ENCODE measurements at regions not wholly inside any gene's neighbourhood (a gene's known extent, or its start where the extent isn't known, plus 50 kb on each side); places are given as distances from the start of the nearest gene placed in this dataset.

DNA sequence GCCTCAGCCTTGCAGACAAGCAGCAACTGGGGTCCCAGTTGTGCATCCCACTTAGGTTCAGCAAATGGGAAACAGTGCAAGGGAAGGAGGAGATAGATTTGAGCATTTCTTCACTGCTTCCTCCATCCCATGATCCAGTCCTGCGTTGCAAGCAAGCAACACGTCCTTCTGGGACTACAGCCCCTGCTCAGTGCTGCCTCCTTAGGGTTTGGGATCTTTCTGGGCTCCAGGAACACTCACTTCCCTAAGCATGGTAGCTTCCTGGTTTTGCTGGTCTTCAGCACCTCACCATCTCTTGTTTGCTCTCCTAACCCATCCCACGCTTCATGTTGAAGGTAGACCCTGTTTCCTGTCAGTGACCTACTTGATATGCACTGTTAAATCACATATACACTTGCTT lies 444.7 kb downstream of the MED10 start:
- DNase-seq (ENCODE audit: low read depth), result no peak
- TF ChIP-seq MYC (IDR thresholded peaks at IDR 0.05; ENCODE audit: low read depth, low read length) (no peak), MAX (IDR thresholded peaks at IDR 0.05; ENCODE audit: low read depth, low read length) (no peak), POLR2A (IDR thresholded peaks at IDR 0.05; ENCODE audit: extremely low read depth, insufficient read length) (no peak)
- TF ChIP-seq, protein P1, sequence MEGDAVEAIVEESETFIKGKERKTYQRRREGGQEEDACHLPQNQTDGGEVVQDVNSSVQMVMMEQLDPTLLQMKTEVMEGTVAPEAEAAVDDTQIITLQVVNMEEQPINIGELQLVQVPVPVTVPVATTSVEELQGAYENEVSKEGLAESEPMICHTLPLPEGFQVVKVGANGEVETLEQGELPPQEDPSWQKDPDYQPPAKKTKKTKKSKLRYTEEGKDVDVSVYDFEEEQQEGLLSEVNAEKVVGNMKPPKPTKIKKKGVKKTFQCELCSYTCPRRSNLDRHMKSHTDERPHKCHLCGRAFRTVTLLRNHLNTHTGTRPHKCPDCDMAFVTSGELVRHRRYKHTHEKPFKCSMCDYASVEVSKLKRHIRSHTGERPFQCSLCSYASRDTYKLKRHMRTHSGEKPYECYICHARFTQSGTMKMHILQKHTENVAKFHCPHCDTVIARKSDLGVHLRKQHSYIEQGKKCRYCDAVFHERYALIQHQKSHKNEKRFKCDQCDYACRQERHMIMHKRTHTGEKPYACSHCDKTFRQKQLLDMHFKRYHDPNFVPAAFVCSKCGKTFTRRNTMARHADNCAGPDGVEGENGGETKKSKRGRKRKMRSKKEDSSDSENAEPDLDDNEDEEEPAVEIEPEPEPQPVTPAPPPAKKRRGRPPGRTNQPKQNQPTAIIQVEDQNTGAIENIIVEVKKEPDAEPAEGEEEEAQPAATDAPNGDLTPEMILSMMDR (IDR thresholded peaks at IDR 0.05; ENCODE audit: low read depth, low read length), result no peak
- H3K4me3 ChIP-seq (ENCODE audit: low read depth, low read length), result no peak overlapping the region

DNA sequence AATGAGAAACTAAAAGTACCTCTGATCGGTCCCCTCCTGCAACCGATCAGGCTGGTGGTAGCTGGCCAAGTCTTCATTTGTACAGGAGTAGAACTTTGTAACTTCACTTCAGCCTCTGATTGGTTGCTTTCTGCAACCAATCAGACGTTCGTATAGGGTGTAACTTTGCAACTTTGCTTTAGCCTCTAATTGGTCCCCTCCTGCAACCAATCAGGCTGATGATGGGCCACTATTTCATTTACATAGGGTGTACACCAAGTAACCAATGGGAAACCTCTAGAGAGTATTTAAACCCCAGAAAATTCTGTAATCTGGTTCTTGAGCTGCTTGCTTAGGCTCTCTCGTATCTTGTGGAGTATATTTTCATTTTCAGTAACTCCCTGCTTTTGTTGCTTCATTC lies 445.5 kb downstream of the MED10 start:
- H3K4me3 ChIP-seq (ENCODE audit: low read depth, low read length), result no peak overlapping the region
- TF ChIP-seq MYC (IDR thresholded peaks at IDR 0.05; ENCODE audit: low read depth, low read length) (no peak), POLR2A (IDR thresholded peaks at IDR 0.05; ENCODE audit: extremely low read depth, insufficient read length) (no peak), MAX (IDR thresholded peaks at IDR 0.05; ENCODE audit: low read depth, low read length) (no peak)
- TF ChIP-seq, protein P1 (IDR thresholded peaks at IDR 0.05; ENCODE audit: low read depth, low read length), result no peak
- DNase-seq (ENCODE audit: low read depth), result no peak

DNA sequence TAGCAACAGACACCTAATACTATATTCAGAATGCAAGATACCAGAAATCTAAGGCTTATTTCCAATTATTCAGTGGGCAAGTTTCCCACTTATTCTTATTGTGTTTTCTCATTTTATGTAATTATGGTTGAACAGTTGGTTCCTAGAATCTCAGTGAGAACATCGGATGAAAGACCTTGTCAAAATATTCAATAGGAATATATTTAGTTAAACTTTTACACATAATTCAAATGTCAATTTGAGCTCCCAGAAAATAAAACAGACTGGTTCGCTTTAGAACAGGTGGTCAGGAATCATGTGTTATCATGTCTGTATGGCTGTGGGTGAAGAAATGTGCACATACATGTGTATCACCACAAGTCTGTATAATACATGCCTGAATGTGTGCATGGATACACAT lies 447.8 kb downstream of the MED10 start:
- H3K4me3 ChIP-seq (ENCODE audit: low read depth, low read length), result no peak overlapping the region
- TF ChIP-seq, protein P1 (IDR thresholded peaks at IDR 0.05; ENCODE audit: low read depth, low read length), result no peak
- TF ChIP-seq POLR2A (IDR thresholded peaks at IDR 0.05; ENCODE audit: extremely low read depth, insufficient read length) (no peak), MYC (IDR thresholded peaks at IDR 0.05; ENCODE audit: low read depth, low read length) (no peak), MAX (IDR thresholded peaks at IDR 0.05; ENCODE audit: low read depth, low read length) (no peak)
- DNase-seq (ENCODE audit: low read depth), result no peak

DNA sequence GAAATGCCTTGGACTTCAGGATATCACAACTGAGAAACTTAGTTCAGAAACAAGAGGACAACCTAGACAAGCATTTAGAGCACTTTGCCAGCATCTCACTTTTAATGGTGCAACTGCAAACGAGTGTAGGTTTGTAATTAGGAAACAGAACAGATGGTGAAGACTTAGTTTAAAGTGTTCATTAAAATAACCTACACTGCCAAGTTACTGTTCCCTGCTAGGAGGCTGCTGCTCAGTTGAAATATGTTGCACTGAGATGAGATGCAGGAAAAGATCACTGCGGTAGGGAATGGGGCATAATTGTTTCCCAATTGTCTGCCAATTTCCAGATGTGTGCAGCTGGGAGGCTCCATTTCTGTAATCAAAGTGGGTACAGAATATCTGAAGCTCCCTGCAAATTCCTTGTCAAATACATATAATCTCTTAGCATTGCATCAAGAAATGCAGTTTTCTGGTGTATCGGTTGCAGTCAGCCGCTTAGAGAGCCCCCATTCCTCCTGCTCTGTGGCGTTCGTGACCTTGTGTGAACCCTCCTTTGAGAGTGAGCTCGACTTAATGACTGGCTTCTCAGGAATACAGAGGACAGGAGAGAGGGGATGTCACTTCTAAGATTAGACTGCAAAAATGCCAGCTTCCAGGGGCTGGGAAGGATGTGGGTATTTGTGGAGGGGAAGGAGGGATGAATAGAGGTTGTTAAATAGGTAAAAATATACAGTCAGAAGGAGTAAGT lies 448.9 kb downstream of the MED10 start:
- no peak for DNase-seq (ENCODE audit: low read depth)
- no peak for TF ChIP-seq MYC (IDR thresholded peaks at IDR 0.05; ENCODE audit: low read depth, low read length)
- TF ChIP-seq, protein P1 (IDR thresholded peaks at IDR 0.05; ENCODE audit: low read depth, low read length), result no peak
- no peak for TF ChIP-seq MAX (IDR thresholded peaks at IDR 0.05; ENCODE audit: low read depth, low read length)
- no peak for TF ChIP-seq POLR2A (IDR thresholded peaks at IDR 0.05; ENCODE audit: extremely low read depth, insufficient read length)
- H3K4me3 ChIP-seq (ENCODE audit: low read depth, low read length), result no peak overlapping the region

GRCh38 chr5:5925191-5925590 lies 453.2 kb downstream of the MED10 start:
- TF ChIP-seq, protein P1 (IDR thresholded peaks at IDR 0.05; ENCODE audit: low read depth, low read length), result no peak
- TF ChIP-seq MYC (IDR thresholded peaks at IDR 0.05; ENCODE audit: low read depth, low read length) (no peak), MAX (IDR thresholded peaks at IDR 0.05; ENCODE audit: low read depth, low read length) (no peak), POLR2A (IDR thresholded peaks at IDR 0.05; ENCODE audit: extremely low read depth, insufficient read length) (no peak)
- no peak overlapping the region for H3K4me3 ChIP-seq (ENCODE audit: low read depth, low read length)
- no peak for DNase-seq (ENCODE audit: low read depth)

Data from NB4 (cell line).